Fibroblast of gingiva (primary cell): ENCODE measurements at regions not wholly inside any gene's neighbourhood (a gene's known extent, or its start where the extent isn't known, plus 50 kb on each side); places are given as distances from the start of the nearest gene placed in this dataset.

Experiments
- DNase-seq: peaks from one replicate; pipeline ENCODE4 v3.0.0-alpha.2; 2011; ENCODE audit warnings: low read depth

GRCh38 chr13:29996316-29996715, 145.9 kb upstream of the UBL3 start:
- DNase-seq = no peak

GRCh38 chr13:29994911-29995595, 144.6 kb upstream of the UBL3 start:
- no peak for DNase-seq

- DNase-seq = peak; percentile 43
Observed at GRCh38 chr13:29993716-29994488, 143.5 kb upstream of the UBL3 start.

GRCh38 chr13:29993196-29993595, 142.8 kb upstream of the UBL3 start:
- no peak for DNase-seq

- DNase-seq = peak; percentile 79
Observed at GRCh38 chr13:29991343-29991742, 140.9 kb upstream of the UBL3 start.

GRCh38 chr13:29987340-29987739, 136.9 kb upstream of the UBL3 start:
- DNase-seq = no peak

GRCh38 chr13:29980339-29980738, 129.9 kb upstream of the UBL3 start:
- DNase-seq = no peak

GRCh38 chr13:29978211-29978610, 127.8 kb upstream of the UBL3 start:
- no peak for DNase-seq

- DNase-seq = no peak
Observed at GRCh38 chr13:29977476-29978120, 127.2 kb upstream of the UBL3 start.

GRCh38 chr13:29976535-29976934, 126.1 kb upstream of the UBL3 start:
- no peak for DNase-seq

GRCh38 chr13:29975283-29975682, 124.9 kb upstream of the UBL3 start:
- no peak for DNase-seq

- no peak for DNase-seq
Observed at GRCh38 chr13:29969286-29969685, 118.9 kb upstream of the UBL3 start.

GRCh38 chr13:29964181-29964845, 113.9 kb upstream of the UBL3 start:
- no peak for DNase-seq

- DNase-seq = no peak
Observed at GRCh38 chr13:29963089-29963488, 112.7 kb upstream of the UBL3 start.

GRCh38 chr13:29961036-29961670, 110.7 kb upstream of the UBL3 start:
- no peak for DNase-seq

- DNase-seq = no peak
Observed at GRCh38 chr13:29959603-29960002, 109.2 kb upstream of the UBL3 start.

GRCh38 chr13:29959086-29959485, 108.7 kb upstream of the UBL3 start:
- DNase-seq = no peak

GRCh38 chr13:29958476-29958875, 108.1 kb upstream of the UBL3 start:
- no peak for DNase-seq

GRCh38 chr13:29957320-29957719, 106.9 kb upstream of the UBL3 start:
- no peak for DNase-seq

- no peak for DNase-seq
Observed at GRCh38 chr13:29956853-29957252, 106.4 kb upstream of the UBL3 start.

GRCh38 chr13:29955137-29955650, 104.8 kb upstream of the UBL3 start:
- DNase-seq = no peak
